ENCODE measurements at regions not wholly inside any gene's neighbourhood (a gene's known extent, or its start where the extent isn't known, plus 50 kb on each side); places are given as distances from the start of the nearest gene placed in this dataset.

DNA sequence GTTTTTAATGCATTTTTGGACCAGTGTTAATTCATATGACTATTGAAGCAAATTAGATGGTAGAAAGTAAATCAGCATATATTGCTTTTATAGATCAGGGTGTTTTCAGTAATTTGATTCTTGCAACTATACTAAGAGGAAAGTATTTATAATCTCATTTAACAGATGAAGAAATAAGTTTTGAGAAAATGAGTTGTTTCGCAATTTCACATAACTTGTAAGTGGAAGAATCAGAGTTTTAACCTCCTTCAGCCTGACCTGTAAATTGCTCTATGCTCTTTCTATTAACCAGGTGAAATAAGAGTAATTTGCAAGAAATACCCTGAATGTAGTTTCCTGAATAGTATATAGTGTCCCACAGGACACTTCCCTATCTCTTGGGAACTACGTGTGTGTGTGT is 1106.8 kb upstream of the RAG2 start (continued):
- TF ChIP-seq, protein P1, sequence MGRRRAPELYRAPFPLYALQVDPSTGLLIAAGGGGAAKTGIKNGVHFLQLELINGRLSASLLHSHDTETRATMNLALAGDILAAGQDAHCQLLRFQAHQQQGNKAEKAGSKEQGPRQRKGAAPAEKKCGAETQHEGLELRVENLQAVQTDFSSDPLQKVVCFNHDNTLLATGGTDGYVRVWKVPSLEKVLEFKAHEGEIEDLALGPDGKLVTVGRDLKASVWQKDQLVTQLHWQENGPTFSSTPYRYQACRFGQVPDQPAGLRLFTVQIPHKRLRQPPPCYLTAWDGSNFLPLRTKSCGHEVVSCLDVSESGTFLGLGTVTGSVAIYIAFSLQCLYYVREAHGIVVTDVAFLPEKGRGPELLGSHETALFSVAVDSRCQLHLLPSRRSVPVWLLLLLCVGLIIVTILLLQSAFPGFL (CRISPR knock-in tag; IDR thresholded peaks at IDR 0.05; ENCODE audit: borderline replicate concordance): no peak
- TF ChIP-seq OVOL2 (CRISPR knock-in tag; IDR thresholded peaks at IDR 0.05; ENCODE audit: borderline replicate concordance): no peak
- TF ChIP-seq NFATC4 (CRISPR knock-in tag; IDR thresholded peaks at IDR 0.05): no peak

DNA sequence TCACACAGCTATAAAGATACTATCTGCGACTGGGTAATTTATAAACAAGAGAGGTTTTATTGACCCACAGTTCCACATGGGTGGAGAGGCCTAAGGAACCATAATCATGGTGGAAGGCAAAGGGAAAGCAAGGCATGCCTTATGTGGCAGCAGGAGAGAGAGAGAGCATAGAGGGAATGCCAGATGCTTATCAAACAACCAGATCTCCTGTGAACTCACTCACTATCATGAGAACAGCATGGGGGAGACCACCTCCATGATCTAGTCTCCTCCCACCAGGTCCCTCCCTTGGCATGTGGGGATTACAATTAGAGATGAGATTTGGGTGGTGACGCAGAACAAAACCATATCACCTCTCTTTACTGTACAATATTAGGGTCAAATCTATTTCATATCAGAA is 1101.6 kb upstream of the RAG2 start:
- peaks cover 2% of the 10 kb centered on the region for H3K27me3 Mint-ChIP-seq (ENCODE audit: low read depth)
- no peak overlapping the region for H3K4me3 Mint-ChIP-seq

DNA sequence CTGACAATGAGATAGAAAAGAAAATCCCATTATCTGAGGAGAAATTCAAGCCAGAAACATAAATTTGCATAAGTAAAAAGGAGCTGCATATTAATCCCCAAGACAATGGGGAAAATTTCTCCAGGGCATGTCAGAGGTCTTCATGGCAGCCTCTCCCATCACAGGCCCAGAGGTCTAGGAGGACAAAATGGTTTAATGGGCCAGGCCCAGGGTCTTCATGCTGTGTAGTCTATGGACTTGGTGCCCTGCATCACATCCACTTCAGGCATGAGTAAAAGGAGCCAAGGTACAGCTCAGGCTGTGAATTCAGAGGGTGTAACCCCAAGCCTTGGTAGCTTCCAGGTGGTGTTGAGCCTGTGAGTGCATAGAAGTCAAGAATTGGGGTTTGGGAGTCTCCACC is 1097.2 kb upstream of the RAG2 start:
- POLR2A ChIA-PET: no interaction called here
- Mint-ChIP-seq H3K4me3 (no peak overlapping the region), H3K4me1 (no peaks in the 10 kb centered on the region), H3K9me3 (peaks cover 74% of the 10 kb centered on the region), H3K27ac (no peak overlapping the region), H3K27me3 (ENCODE audit: low read depth) (peaks cover 5% of the 10 kb centered on the region), H3K36me3 (peaks cover 67% of the 10 kb centered on the region)
- CTCF ChIA-PET: no interaction called here
- DNase-seq (ENCODE audit: low spot score) (no peak), ATAC-seq (no peak)
- TF ChIP-seq FOXP1 (CRISPR knock-in tag; IDR thresholded peaks at IDR 0.05; ENCODE audit: borderline replicate concordance) (no peak), CREM (CRISPR knock-in tag; IDR thresholded peaks at IDR 0.05) (no peak), TEAD4 (CRISPR knock-in tag; IDR thresholded peaks at IDR 0.05) (no peak)
- TF ChIP-seq, protein P2, sequence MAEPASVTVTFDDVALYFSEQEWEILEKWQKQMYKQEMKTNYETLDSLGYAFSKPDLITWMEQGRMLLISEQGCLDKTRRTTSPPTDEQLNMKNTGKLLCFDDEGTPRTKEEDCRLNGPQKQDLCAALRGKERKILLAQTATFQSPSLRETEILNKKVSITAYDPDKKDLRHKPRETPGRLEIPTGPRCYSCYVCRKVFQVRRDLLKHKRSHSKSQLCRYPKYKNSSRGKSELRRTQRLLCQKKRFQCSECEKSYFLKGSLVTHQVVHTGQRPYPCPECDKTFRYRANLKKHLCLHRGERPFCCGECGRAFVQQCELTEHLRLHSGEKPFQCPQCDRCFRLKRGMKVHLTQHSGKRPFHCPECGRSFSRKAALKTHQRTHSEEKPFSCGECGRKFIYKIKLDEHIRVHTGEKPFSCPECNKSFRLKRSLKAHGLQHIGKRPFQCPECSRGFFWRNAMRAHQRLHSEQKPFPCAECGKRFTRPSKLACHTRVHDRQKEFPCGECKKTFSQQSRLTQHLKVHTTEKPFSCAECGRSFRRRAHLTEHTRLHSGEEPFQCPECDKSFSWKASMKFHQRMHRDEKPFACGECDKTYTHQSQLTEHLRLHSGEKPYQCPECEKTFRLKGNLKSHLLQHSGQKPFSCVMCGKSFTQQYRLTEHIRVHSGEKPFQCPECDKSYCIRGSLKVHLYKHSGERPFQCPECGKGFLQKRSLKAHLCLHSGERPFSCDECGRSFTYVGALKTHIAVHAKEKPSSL (CRISPR knock-in tag; conservative IDR thresholded peaks at IDR 0.05): no peak

More for the DNA sequence above, 1101.6 kb upstream of the RAG2 start:
- TF ChIP-seq OVOL2 (CRISPR knock-in tag; IDR thresholded peaks at IDR 0.05; ENCODE audit: borderline replicate concordance): no peak
- no peak for TF ChIP-seq MYBL2 (CRISPR knock-in tag; IDR thresholded peaks at IDR 0.05)
- no peak for TF ChIP-seq TP53 (CRISPR knock-in tag; IDR thresholded peaks at IDR 0.05)
- H3K36me3 Mint-ChIP-seq: peaks cover 68% of the 10 kb centered on the region
- no peak for ATAC-seq
- no peak for DNase-seq (ENCODE audit: low spot score)
- H3K27ac Mint-ChIP-seq: no peak overlapping the region
- ChIA-PET CTCF (no interaction called here), POLR2A (no interaction called here)
- H3K4me1 Mint-ChIP-seq: no peaks in the 10 kb centered on the region
- H3K9me3 Mint-ChIP-seq: peaks cover 84% of the 10 kb centered on the region

DNA sequence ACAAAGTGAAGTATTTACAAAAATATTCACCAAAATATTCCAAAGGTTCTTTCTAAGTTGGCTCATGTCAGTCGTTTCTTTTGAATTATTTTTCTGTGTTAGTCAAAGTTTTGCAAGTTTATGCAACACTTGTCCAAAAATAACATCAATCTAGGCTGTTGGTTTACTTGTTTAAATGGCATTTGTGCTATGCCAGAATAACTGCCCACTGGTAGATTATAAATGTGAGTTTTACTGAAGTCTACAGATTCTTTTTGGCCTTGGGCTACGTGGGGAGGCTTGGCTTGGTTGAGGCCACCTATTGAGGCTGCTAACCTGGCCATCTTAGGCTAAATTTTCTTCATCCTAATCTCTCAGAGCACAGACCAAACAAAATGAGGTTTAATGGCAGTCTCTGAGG is 1091.9 kb upstream of the RAG2 start:
- no peak for TF ChIP-seq PRRX2 (CRISPR knock-in tag; IDR thresholded peaks at IDR 0.05)
- no peak for TF ChIP-seq ZNF263 (CRISPR knock-in tag; IDR thresholded peaks at IDR 0.05; ENCODE audit: low read depth)
- TF ChIP-seq, protein P3, sequence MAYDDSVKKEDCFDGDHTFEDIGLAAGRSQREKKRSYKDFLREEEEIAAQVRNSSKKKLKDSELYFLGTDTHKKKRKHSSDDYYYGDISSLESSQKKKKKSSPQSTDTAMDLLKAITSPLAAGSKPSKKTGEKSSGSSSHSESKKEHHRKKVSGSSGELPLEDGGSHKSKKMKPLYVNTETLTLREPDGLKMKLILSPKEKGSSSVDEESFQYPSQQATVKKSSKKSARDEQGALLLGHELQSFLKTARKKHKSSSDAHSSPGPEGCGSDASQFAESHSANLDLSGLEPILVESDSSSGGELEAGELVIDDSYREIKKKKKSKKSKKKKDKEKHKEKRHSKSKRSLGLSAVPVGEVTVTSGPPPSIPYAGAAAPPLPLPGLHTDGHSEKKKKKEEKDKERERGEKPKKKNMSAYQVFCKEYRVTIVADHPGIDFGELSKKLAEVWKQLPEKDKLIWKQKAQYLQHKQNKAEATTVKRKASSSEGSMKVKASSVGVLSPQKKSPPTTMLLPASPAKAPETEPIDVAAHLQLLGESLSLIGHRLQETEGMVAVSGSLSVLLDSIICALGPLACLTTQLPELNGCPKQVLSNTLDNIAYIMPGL (CRISPR knock-in tag; IDR thresholded peaks at IDR 0.05): no peak
- TF ChIP-seq, protein P4, sequence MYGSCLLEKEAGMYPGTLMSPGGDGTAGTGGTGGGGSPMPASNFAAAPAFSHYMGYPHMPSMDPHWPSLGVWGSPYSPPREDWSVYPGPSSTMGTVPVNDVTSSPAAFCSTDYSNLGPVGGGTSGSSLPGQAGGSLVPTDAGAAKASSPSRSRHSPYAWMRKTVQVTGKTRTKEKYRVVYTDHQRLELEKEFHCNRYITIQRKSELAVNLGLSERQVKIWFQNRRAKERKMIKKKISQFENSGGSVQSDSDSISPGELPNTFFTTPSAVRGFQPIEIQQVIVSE (CRISPR knock-in tag; IDR thresholded peaks at IDR 0.05; ENCODE audit: borderline replicate concordance): no peak
- no peak for TF ChIP-seq CREB1 (CRISPR knock-in tag; IDR thresholded peaks at IDR 0.05)
- no peak for TF ChIP-seq NR3C1 (CRISPR knock-in tag; conservative IDR thresholded peaks at IDR 0.05; ENCODE audit: low read depth)
- TF ChIP-seq FOXP1 (CRISPR knock-in tag; IDR thresholded peaks at IDR 0.05; ENCODE audit: borderline replicate concordance): no peak
- TF ChIP-seq ZNF232 (CRISPR knock-in tag; IDR thresholded peaks at IDR 0.05): no peak
- no peak overlapping the region for H3K4me3 Mint-ChIP-seq
- H3K9me3 Mint-ChIP-seq: peaks cover 70% of the 10 kb centered on the region
- POLR2A ChIA-PET: no interaction called here
- H3K4me1 Mint-ChIP-seq: no peaks in the 10 kb centered on the region
- ATAC-seq (no peak), DNase-seq (ENCODE audit: low spot score) (no peak)
- peaks cover 5% of the 10 kb centered on the region for H3K27me3 Mint-ChIP-seq (ENCODE audit: low read depth)
- CTCF ChIA-PET: no interaction called here
- H3K27ac Mint-ChIP-seq: no peak overlapping the region
- H3K36me3 Mint-ChIP-seq: peaks cover 40% of the 10 kb centered on the region

All from WTC11 (cell line).